ENCODE measurements at regions not wholly inside any gene's neighbourhood (a gene's known extent, or its start where the extent isn't known, plus 50 kb on each side); places are given as distances from the start of the nearest gene placed in this dataset.

DNA sequence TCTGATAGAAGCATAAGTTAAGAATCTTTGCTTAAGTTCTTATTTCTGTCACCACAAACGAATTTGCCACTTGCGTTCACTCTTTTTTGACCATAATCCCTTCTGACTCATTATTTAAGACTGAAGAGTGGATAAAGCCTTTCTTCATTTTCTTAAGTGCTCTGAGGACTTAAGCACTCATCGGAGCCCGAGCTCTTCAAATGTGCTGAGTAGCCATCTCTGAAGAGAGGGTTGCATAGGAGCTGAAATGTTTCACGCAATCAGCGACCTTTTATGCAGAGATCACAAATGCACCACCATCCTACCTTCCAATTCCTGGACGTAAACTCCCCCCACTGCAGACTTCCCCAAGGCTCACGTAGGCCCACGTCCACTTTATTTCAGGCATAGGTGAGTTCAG lies 699.2 kb downstream of the IRX1 start:
- no peak for ATAC-seq
- intact Hi-C loops (cut with micrococcal nuclease) = no loop called here
- DNase-seq = no peak

DNA sequence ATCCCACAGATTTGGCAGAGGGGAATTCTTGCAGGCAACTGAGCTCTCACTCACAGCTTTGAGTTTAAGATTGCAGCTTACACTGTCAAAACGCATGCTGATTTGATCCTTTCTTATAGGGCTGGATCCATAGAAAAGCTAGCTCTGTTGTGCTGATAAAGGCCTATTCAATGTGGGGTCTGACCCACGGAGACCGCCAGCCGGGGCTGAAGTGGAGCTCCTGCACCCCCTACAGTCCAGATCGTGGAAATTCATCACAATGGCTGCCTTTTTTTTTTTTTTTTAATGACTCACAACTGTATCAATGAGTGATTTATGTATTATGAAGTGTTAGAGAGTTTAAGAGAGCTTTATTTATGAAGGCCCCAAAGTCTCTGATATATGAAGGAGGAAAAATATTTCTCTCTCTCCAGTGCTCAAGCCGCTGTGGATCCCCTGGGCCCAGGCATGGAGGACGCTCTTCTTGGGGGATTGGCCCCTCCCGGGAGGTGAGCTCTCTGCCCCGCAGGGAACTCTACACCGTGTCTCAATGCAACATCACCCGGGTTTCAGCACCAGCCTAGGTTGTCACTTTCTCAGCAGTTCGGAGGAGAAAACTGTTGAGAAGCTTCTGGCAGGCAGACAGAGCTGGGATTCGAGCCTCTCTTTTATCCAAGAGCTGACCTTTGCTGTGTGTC lies 700.2 kb downstream of the IRX1 start:
- peak; percentile 42 for ATAC-seq
- DNase-seq = peak; percentile 39
- intact Hi-C loops (cut with micrococcal nuclease) = no loop called here

DNA sequence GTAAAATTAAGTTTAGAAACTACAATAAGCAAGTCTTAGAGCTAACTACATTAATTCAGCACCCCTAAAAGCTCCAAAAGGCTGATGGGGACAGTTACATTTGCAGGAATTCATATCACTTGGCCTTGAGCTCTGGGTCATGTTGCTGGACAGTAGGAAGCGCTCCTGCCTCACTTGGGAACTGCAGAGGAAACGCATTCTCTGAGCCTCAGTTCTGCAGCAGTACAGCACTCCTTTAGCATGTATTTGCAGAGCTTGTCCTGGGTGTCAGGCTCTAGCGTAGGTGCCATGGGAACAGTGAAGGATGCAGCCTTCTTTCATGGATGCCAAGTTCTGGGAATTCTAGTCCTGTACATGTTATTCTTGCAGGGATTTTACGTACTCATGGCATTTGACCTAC lies 710.4 kb downstream of the IRX1 start:
- intact Hi-C loops (cut with micrococcal nuclease) = no loop called here
- DNase-seq = no peak
- ATAC-seq = no peak

DNA sequence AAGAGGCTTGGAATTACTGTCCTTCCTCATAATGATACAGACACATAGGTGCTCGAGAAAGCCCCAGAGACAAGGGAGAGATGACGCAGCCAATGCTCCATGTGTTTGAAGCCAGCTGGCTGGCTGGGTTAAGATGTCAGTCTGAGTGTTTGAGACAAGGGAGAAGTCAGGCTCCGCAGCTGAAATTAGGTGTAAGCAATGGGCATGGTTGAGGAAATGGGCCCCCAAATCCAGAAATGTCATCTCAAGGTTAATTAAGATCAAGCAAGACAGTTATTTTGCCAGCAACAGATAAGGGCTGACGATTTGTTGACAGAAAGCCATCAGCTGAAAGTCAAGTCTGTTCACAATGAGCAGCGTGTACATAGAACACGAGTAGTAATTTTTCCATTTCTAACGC lies 713.4 kb downstream of the IRX1 start:
- ATAC-seq (no peak), DNase-seq (no peak)
- intact Hi-C loops (cut with micrococcal nuclease) = no loop called here

DNA sequence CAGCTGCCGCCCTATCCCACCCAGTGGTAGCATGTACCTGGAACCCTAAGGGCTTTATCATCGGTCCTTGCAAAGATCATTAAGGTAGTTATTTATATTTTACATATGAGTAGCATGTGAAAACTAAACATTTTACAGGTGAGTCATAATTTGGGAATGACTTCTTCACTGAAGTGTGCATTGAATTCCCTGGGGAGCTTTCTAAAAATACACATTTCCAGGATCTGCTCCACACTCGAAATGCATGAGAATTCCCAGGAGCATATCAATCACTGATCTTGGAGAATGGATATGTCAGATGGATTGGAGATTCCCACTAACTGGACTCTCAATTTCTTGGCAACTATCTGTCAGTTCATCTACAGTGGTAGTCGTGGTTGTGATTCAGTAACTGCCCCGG lies 717.5 kb downstream of the IRX1 start:
- intact Hi-C loops (cut with micrococcal nuclease) = no loop called here
- DNase-seq (no peak), ATAC-seq (no peak)

DNA sequence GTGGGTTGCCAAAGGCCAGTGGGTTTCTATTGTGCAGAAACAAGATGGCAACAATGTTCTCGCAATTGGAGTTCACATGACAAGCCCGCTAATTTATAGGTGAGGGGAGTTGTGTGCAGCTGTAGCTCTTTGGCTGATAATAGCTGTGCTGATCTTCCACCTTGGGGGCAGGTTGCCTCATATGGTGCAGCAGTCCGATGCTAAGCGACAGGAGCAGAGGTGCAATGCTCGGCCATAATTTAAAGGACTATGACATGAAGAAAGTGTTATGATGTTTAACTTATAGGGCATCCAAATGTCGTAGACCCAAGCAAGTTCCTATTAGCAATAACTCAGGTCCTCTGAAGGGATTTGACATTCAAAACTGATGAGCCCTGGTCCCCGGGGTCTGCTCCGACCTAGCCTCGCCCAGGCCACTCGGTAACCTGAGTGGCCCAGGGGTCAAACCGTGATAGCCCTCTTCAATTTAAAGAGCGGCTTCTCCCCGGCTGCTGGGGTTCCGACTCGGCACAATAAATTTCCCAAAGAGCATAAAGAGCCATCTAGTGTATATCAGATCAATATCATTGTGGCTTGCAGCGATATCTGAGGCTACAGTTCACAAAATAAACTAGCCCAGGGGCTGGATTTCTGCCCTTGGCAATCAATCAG lies 724.0 kb downstream of the IRX1 start:
- no peak for DNase-seq
- no peak for ATAC-seq
- intact Hi-C loops (cut with micrococcal nuclease) = no loop called here

DNA sequence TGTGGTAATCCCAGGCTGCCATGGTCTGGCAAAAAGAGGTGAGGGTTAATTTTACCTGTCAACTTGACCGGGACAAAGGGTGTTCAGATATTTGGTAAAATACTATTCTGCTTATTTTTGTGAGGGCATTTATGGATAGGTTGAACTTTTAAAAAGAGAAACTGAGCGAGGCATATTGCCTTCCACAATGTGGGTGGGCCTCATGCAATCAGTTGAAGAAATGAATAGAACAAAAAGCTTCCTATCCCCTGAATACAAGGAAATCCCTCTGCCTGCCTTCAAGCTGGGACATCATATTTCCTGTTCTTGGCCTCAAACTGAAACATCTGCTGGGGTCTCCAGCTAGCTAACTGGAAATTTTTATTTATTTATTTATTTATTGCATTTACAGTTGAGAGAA lies 734.7 kb downstream of the IRX1 start:
- ATAC-seq (no peak), DNase-seq (no peak)
- intact Hi-C loops (cut with micrococcal nuclease) = no loop called here

DNA sequence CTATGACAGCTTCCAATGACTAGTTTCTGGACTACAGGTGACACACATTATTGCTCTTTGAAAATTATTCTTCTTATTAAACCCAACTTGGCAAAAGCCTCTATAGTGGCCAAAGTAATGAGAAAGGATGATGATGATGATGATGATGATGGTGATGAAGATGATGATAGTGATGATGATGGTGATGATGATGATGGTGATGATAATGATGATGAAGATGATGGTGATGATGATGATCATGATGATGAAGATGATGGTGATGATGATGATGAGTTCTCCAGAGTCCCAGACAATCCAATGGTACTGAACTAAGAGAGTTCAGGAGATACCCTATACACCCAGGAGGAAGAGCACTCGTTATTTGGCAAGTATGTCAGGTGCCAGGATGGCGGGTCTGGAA lies 739.4 kb downstream of the IRX1 start:
- ATAC-seq (no peak), DNase-seq (no peak)
- intact Hi-C loops (cut with micrococcal nuclease) = no loop called here

DNA sequence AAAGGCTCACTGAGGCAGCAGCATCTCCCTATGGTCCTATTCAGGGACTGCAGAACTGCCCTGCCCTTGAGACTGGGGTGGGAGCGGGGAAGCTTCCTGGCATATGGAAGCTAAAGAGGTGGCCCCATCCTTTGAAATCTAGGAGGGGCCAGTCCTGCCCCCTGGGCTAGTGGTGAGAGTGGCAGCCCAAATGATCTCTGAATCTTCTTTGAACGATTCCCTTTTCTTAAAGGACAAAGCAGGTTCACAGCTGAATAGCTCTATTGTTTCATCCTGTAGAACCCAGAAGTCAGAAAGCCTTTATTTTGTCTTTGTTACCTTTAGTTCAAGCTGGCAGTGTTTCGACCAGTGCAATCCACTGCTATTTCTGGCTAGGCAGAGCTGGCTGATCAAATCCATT lies 741.9 kb downstream of the IRX1 start:
- DNase-seq = no peak
- no peak for ATAC-seq
- intact Hi-C loops (cut with micrococcal nuclease) = no loop called here

DNA sequence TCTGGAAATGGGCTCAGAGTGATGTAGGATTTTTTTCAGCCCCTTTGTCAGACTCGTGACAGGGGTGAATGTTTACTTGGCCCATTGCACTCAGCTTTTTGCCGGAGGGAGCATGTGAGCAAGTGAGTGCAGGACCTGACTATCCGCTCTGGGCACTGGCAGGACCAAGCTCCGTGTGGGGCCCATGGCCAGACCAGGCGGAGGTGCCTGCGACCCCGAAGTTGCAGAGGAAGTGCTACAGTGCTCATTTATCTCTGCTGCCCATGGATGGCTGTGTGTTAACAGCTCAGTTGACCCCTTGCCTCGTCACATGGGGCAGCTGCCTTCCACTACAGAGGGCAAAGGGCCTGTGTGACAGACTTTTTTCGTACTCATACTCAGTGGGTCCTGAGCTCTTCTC lies 744.3 kb downstream of the IRX1 start:
- intact Hi-C loops (cut with micrococcal nuclease) = no loop called here
- ATAC-seq (no peak), DNase-seq (no peak)

DNA sequence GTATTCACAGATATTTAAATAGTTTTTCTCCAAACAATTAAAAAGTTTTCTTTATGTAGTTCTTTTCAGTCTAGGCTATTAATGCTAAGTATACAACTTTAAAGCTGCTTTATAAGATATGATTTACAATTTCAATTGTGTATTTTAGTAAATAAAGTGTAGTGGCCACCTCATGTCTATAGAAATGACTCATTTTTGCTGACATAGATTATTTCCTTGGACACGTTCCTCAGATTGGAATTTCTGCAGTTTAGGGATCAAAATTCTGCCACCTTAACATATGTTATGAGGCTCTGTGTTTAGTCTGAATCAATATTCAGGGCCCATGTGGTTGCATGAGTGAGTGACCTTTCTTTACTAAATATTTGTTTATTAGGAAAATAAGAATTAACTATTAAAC lies 750.2 kb downstream of the IRX1 start:
- DNase-seq = no peak
- ATAC-seq = no peak
- intact Hi-C loops (cut with micrococcal nuclease) = no loop called here

DNA sequence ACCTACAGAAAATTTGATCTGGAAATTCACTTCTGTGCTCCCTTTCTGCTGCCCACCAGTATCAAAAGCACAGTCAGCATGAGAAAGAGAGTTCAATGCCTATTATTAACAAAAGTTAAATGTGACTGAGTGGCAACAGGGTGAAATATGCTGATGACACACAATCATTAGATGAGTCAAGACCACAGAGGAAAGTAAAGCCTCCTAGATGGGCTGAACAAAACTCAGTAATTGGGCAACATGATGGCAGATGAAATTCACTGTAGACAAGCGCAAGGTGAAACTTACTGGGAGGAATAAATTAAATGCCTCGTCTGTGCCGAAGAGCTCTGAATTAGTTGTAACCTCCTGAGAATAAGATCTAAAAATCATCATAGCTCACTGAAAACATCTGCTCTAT lies 752.8 kb downstream of the IRX1 start:
- ATAC-seq = no peak
- no peak for DNase-seq
- intact Hi-C loops (cut with micrococcal nuclease) = no loop called here

DNA sequence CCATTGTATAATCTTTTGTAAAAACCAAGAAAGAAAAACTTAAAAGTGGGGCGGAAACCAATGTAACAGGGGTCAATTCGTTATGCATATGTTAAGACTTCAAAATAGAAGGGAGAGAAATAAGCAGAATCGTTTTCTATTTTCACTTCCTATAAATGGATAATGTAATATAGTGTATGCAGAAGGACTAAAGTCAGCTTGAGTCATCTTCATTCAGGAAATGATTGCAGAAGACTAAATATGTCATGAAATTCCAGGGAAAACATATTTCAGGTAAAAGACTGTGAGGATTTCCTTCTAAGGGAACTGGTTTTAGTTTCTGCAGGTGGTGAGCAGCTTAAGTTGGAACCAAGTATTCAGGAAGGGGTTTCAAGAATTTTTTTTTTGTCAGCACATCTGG lies 753.3 kb downstream of the IRX1 start:
- intact Hi-C loops (cut with micrococcal nuclease) = no loop called here
- ATAC-seq = no peak
- no peak for DNase-seq

DNA sequence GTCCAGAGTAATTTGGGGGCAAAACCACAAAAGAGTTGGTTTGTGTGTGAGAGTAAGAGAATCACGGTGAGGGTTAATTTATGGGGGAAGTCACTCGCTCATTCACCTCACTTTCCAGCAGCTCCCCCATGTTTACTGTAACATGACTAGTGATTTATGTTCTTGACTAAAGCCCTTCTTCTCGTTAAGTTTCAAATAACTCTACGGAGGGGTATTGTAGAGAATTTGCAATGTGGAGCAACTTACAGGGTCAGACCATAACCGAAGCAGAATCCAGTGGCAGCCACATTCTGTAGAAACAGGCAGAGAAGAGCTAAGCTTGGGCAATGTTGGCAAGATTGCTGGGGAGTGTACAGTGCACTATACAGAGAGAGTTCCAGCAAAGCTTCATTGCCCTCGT lies 760.6 kb downstream of the IRX1 start:
- intact Hi-C loops (cut with micrococcal nuclease) = no loop called here
- no peak for ATAC-seq
- no peak for DNase-seq

DNA sequence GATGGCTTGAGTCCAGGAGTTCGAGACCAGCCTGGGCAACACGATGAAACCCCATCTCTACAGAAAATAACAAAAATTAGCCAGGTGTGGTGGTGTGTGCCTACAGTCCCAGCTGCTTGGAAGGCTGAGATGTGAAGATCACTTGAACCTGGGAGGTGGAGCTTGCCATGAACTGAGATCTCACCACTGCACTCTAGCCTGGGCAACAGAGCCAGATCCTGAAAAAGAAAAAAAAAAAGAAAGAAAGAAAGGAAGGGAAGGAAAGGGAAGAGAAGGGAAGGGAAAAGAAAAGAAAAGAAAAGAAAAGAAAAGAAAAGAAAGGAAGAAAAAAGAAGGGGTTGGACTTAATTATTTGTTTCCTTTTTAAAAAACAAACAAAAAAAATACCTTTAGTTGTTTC lies 764.2 kb downstream of the IRX1 start:
- no peak for DNase-seq
- no peak for ATAC-seq
- intact Hi-C loops (cut with micrococcal nuclease) = no loop called here

DNA sequence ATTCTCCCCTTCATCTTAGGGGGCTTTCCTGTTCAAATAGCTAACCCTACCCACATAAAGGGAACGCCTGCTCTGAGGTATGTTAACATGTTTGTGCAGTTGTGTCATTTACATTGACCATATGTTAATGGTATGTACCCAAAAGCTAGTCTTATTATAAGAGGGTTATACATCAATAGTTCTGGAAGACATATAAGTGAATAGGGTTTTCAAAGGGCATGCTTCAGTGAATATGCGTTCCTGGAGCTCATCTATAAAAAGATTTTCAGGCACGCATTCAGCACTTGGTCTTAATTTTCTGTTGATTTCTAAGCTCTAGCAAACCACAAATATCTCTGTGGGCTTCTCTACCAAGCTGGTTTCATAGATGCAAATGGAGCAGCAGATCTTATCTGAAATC lies 766.1 kb downstream of the IRX1 start:
- intact Hi-C loops (cut with micrococcal nuclease) = no loop called here
- DNase-seq (no peak), ATAC-seq (no peak)

DNA sequence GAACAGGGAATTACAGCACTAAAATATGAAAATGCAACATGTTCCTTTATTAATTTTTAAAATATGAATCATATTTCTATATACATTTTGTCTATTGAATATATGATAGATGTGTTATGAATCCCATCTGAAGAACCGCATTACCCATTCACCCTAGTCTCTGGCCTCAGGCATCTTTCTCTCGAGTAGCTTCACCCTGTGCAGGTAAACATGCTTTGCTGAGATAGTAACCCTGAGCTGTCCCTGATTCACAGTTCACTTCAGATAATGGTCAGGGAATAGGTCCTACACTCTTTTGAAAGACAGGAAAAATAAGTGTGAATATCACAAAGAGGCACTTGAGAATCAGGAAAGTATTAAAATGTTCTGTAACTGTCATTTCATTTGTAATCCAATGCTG lies 766.8 kb downstream of the IRX1 start:
- intact Hi-C loops (cut with micrococcal nuclease) = no loop called here
- ATAC-seq (no peak), DNase-seq (no peak)

DNA sequence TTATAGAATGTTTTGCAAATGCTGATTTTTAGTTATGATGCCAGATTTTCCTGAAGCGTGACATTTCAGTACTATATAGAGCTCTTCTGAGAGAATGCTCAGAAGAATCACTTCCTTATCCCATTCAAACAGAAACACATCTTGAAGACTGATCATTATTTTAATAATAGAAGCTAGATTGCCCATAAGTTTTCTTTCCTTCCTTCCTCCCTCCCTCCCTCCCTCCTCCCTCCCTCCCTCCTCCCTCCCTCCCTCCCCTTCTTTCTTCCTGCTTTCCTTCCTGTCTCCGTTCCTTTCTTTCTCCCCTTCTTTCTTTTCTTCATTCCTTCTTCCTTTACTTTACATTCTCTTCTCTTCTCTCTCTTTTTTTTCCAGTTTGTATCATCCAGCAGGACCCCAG lies 767.4 kb downstream of the IRX1 start:
- DNase-seq (no peak), ATAC-seq (no peak)
- intact Hi-C loops (cut with micrococcal nuclease) = no loop called here

DNA sequence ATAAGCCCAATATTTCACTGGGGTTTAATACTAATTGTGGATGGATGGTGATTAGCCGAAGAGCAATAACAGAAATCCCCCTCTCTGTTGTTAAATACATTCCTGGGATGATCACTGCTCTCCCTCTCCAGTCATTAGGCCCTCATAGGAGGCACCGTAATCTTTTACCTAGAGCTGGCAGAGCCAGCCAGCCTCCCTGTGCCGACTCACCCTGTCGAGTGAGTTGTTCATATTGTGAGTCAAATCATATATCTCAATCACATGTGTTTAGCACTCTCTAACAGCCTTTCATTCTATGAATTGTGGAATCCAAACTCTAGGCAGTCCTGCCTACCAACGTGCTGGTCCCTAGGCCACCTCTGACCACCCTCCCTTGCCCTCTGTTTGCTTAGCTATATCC lies 771.0 kb downstream of the IRX1 start:
- ATAC-seq (no peak), DNase-seq (no peak)
- intact Hi-C loops (cut with micrococcal nuclease) = no loop called here

DNA sequence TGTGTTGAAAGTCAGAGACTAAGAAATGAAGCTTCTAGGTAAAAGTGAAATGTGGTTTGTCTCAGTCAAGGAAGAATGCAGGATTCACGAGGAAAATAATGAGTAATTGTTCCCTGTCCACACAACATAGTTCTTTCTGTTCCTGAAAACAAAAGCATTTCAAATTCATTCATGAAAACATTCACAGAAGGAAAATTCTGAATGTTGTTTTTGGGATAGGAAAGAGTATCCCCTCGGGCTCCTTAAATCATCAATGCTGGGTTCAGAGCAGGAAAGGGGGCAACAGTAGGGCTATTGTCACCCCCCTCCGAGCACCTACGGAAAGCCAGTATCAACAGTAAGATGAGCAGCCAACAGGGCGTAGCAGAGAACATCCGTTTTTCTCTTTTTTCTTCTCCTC lies 769.9 kb upstream of the ADAMTS16 start:
- intact Hi-C loops (cut with micrococcal nuclease) = no loop called here
- DNase-seq (no peak), ATAC-seq (no peak)

DNA sequence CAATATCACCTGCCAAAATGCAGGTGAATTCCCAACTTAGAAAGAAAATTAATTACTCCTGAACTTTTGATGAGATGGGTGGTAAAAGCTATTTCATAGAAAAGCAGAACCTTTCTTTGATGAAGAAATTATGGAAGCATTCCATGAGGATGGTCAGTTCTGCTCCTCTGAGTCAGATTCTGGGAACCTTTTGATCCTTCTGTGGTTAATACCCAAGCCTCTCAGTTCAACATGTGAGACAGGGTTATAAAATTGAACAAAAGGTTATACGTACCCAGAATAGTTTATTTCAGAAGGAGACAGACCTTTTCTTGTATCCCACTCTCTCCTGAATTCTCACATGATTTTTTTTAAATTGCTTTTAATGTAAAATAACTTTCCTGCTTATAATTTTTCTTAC lies 767.6 kb upstream of the ADAMTS16 start:
- intact Hi-C loops (cut with micrococcal nuclease) = no loop called here
- no peak for ATAC-seq
- DNase-seq = no peak
